ENCODE measurements at regions not wholly inside any gene's neighbourhood (a gene's known extent, or its start where the extent isn't known, plus 50 kb on each side); places are given as distances from the start of the nearest gene placed in this dataset.

GRCh38 chr1:91200675-91201074 lies 178.8 kb upstream of the ZNF644 start:
- H3K23ac ChIP-seq (ENCODE audit: low read depth, low read length, poor library complexity), result no peak overlapping the region
- H3K27ac ChIP-seq (replicated peaks; ENCODE audit: low read length), result no peak overlapping the region
- H3K4ac ChIP-seq (ENCODE audit: low read length), result no peak overlapping the region
- H3K18ac ChIP-seq (ENCODE audit: low read length), result no peak overlapping the region
- H2BK5ac ChIP-seq (ENCODE audit: low read length), result no peak overlapping the region
- H2AK5ac ChIP-seq (ENCODE audit: low read depth, low read length), result no peak overlapping the region
- H2BK120ac ChIP-seq (ENCODE audit: low read depth, low read length), result no peak overlapping the region
- no peak overlapping the region for H4K8ac ChIP-seq (ENCODE audit: low read depth, low read length)
- no peak overlapping the region for H4K91ac ChIP-seq (ENCODE audit: low read depth, low read length, poor library complexity)
- no peak for DNase-seq (ENCODE audit: low spot score)
- no peaks in the 10 kb centered on the region for H3K36me3 ChIP-seq (replicated peaks in 1 of 2; ENCODE audit: control insufficient read depth in 2 of 2, insufficient read depth in 2 of 2, low read length in 2 of 2)
- no peak overlapping the region for H2BK12ac ChIP-seq (ENCODE audit: low read length)
- H3K9me3 ChIP-seq (replicated peaks in 1 of 2; ENCODE audit: control insufficient read depth in 2 of 2, insufficient read depth in 1 of 2, low read depth in 1 of 2, low read length in 2 of 2), result peaks cover 0 to 4% of the 10 kb centered on the region in 2 donors
- H2BK15ac ChIP-seq (ENCODE audit: low read length), result no peak overlapping the region
- H2AFZ ChIP-seq (ENCODE audit: low read length), result no peak overlapping the region
- H3K79me1 ChIP-seq (ENCODE audit: low read depth, low read length), result no peaks in the 10 kb centered on the region
- no peak overlapping the region for H3K14ac ChIP-seq (ENCODE audit: low read length)
- no CpG with 5 or more reads among the region's 5 CpGs for WGBS, 2 donors (ENCODE audit: extremely low coverage in 2 of 2, insufficient read length in 2 of 2, insufficient replicate concordance in 1 of 2)
- H3K4me2 ChIP-seq (ENCODE audit: insufficient read depth, low read length, poor library complexity, severe bottlenecking), result no peak overlapping the region
- peaks cover 0 to 1% of the 10 kb centered on the region in 2 donors for H3K4me1 ChIP-seq (ENCODE audit: control insufficient read depth in 2 of 2, insufficient read depth in 1 of 2, low read depth in 1 of 2, low read length in 2 of 2)
- no peak overlapping the region for H3K9ac ChIP-seq (ENCODE audit: low read depth, low read length, poor library complexity)
- H3K27me3 ChIP-seq (ENCODE audit: control insufficient read depth in 3 of 3, insufficient read depth in 3 of 3, low read depth in 1 of 3, low read length in 3 of 3), result no peaks in the 10 kb centered on the region
- H3K4me3 ChIP-seq (ENCODE audit: low read length in 2 of 2), result no peak overlapping the region

DNA sequence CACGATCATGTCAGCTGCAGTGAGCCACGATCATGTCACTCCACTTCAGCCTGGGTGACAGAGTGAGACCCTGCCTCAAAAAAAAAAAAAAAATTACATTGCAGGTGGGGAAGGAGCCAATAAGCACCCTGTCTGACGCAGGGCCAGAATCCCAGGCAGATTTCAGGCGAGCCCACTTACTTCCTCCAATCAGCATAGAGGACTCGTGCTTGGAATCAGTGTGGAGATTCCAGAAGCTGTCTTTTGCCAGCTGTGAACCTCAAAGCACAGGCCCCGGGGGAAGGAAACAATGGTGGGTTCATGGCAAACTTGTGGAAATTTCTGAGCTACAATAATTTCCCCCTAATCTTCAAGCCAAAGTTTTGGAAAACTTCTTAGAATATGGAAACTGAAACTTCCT lies 178.2 kb upstream of the ZNF644 start:
- Histone ChIP-seq H3K9me3 (replicated peaks in 1 of 2; ENCODE audit: control insufficient read depth in 2 of 2, insufficient read depth in 1 of 2, low read depth in 1 of 2, low read length in 2 of 2) (peaks cover 0 to 4% of the 10 kb centered on the region in 2 donors), H3K9ac (ENCODE audit: low read depth, low read length, poor library complexity) (no peak overlapping the region), H3K4me2 (ENCODE audit: insufficient read depth, low read length, poor library complexity, severe bottlenecking) (no peak overlapping the region), H3K4me3 (ENCODE audit: low read length in 2 of 2) (no peak overlapping the region), H3K27me3 (ENCODE audit: control insufficient read depth in 3 of 3, insufficient read depth in 3 of 3, low read depth in 1 of 3, low read length in 3 of 3) (no peaks in the 10 kb centered on the region), H3K18ac (ENCODE audit: low read length) (no peak overlapping the region), H3K14ac (ENCODE audit: low read length) (no peak overlapping the region), H2BK12ac (ENCODE audit: low read length) (no peak overlapping the region), H3K79me1 (ENCODE audit: low read depth, low read length) (no peaks in the 10 kb centered on the region), H3K23ac (ENCODE audit: low read depth, low read length, poor library complexity) (no peak overlapping the region), H4K8ac (ENCODE audit: low read depth, low read length) (no peak overlapping the region), H2BK5ac (ENCODE audit: low read length) (no peak overlapping the region), H3K4ac (ENCODE audit: low read length) (no peak overlapping the region), H2AK5ac (ENCODE audit: low read depth, low read length) (no peak overlapping the region), H4K91ac (ENCODE audit: low read depth, low read length, poor library complexity) (no peak overlapping the region), H2BK120ac (ENCODE audit: low read depth, low read length) (no peak overlapping the region), H2BK15ac (ENCODE audit: low read length) (no peak overlapping the region), H3K4me1 (ENCODE audit: control insufficient read depth in 2 of 2, insufficient read depth in 1 of 2, low read depth in 1 of 2, low read length in 2 of 2) (peaks cover 0 to 1% of the 10 kb centered on the region in 2 donors), H2AFZ (ENCODE audit: low read length) (no peak overlapping the region), H3K27ac (replicated peaks; ENCODE audit: low read length) (no peak overlapping the region), H3K36me3 (replicated peaks in 1 of 2; ENCODE audit: control insufficient read depth in 2 of 2, insufficient read depth in 2 of 2, low read length in 2 of 2) (no peaks in the 10 kb centered on the region)
- WGBS, 2 donors (ENCODE audit: extremely low coverage in 2 of 2, insufficient read length in 2 of 2, insufficient replicate concordance in 1 of 2), result no CpG with 5 or more reads among the region's 6 CpGs
- no peak for DNase-seq (ENCODE audit: low spot score)

DNA sequence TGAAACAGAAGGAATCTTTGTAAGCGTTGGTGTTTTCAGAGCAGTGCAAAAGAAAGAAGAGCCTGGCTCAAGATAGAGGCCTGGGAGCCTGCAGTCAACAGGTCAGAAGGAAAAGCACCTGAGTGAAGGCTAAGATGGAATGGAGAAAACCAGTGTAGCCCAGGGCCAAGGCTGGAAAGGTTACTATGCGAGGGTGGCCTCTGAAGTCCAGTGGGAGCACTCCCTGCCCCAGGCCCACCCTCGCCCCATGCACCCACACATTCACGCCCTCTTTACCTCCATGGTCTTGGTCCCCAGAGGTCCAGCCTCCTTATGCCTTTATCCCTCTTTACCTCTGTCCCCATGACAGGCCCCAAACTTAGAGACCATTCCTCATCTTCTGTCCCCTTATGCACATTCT lies 169.2 kb upstream of the ZNF644 start:
- no peak for DNase-seq (ENCODE audit: low spot score)
- Histone ChIP-seq H2BK5ac (ENCODE audit: low read length) (no peak overlapping the region), H3K27me3 (ENCODE audit: control insufficient read depth in 3 of 3, insufficient read depth in 3 of 3, low read depth in 1 of 3, low read length in 3 of 3) (peaks cover 0 to 3% (median 0%) of the 10 kb centered on the region in 3 experiments), H3K4me2 (ENCODE audit: insufficient read depth, low read length, poor library complexity, severe bottlenecking) (no peak overlapping the region), H3K27ac (replicated peaks; ENCODE audit: low read length) (no peak overlapping the region), H3K4me3 (ENCODE audit: low read length in 2 of 2) (no peak overlapping the region), H3K23ac (ENCODE audit: low read depth, low read length, poor library complexity) (no peak overlapping the region), H3K18ac (ENCODE audit: low read length) (no peak overlapping the region), H2AFZ (ENCODE audit: low read length) (no peak overlapping the region), H3K9ac (ENCODE audit: low read depth, low read length, poor library complexity) (no peak overlapping the region), H3K36me3 (replicated peaks in 1 of 2; ENCODE audit: control insufficient read depth in 2 of 2, insufficient read depth in 2 of 2, low read length in 2 of 2) (no peaks in the 10 kb centered on the region), H3K14ac (ENCODE audit: low read length) (no peak overlapping the region), H3K79me1 (ENCODE audit: low read depth, low read length) (no peaks in the 10 kb centered on the region), H4K91ac (ENCODE audit: low read depth, low read length, poor library complexity) (no peak overlapping the region), H4K8ac (ENCODE audit: low read depth, low read length) (no peak overlapping the region), H2AK5ac (ENCODE audit: low read depth, low read length) (no peak overlapping the region), H2BK12ac (ENCODE audit: low read length) (no peak overlapping the region), H3K9me3 (replicated peaks in 1 of 2; ENCODE audit: control insufficient read depth in 2 of 2, insufficient read depth in 1 of 2, low read depth in 1 of 2, low read length in 2 of 2) (no peaks in the 10 kb centered on the region), H3K4ac (ENCODE audit: low read length) (no peak overlapping the region), H3K4me1 (ENCODE audit: control insufficient read depth in 2 of 2, insufficient read depth in 1 of 2, low read depth in 1 of 2, low read length in 2 of 2) (no peaks in the 10 kb centered on the region), H2BK15ac (ENCODE audit: low read length) (no peak overlapping the region), H2BK120ac (ENCODE audit: low read depth, low read length) (no peak overlapping the region)
- no CpG with 5 or more reads among the region's 4 CpGs for WGBS, 2 donors (ENCODE audit: extremely low coverage in 2 of 2, insufficient read length in 2 of 2, insufficient replicate concordance in 1 of 2)

- H3K27ac ChIP-seq (replicated peaks; ENCODE audit: low read length), result no peak overlapping the region
- H3K4me2 ChIP-seq (ENCODE audit: insufficient read depth, low read length, poor library complexity, severe bottlenecking), result no peak overlapping the region
- no peak overlapping the region for H3K14ac ChIP-seq (ENCODE audit: low read length)
- no peak overlapping the region for H4K91ac ChIP-seq (ENCODE audit: low read depth, low read length, poor library complexity)
- H3K27me3 ChIP-seq (ENCODE audit: control insufficient read depth in 3 of 3, insufficient read depth in 3 of 3, low read depth in 1 of 3, low read length in 3 of 3), result peaks cover 0 to 3% (median 0%) of the 10 kb centered on the region in 3 experiments
- H4K8ac ChIP-seq (ENCODE audit: low read depth, low read length), result no peak overlapping the region
- H3K9me3 ChIP-seq (replicated peaks in 1 of 2; ENCODE audit: control insufficient read depth in 2 of 2, insufficient read depth in 1 of 2, low read depth in 1 of 2, low read length in 2 of 2), result no peaks in the 10 kb centered on the region
- H3K9ac ChIP-seq (ENCODE audit: low read depth, low read length, poor library complexity), result no peak overlapping the region
- H3K4me3 ChIP-seq (ENCODE audit: low read length in 2 of 2), result no peak overlapping the region
- H3K79me1 ChIP-seq (ENCODE audit: low read depth, low read length), result no peaks in the 10 kb centered on the region
- H3K4ac ChIP-seq (ENCODE audit: low read length), result no peak overlapping the region
- H2AFZ ChIP-seq (ENCODE audit: low read length), result no peak overlapping the region
- H2BK5ac ChIP-seq (ENCODE audit: low read length), result no peak overlapping the region
- no CpG with 5 or more reads among the region's 4 CpGs for WGBS, 2 donors (ENCODE audit: extremely low coverage in 2 of 2, insufficient read length in 2 of 2, insufficient replicate concordance in 1 of 2)
- H2BK12ac ChIP-seq (ENCODE audit: low read length), result no peak overlapping the region
- H2AK5ac ChIP-seq (ENCODE audit: low read depth, low read length), result no peak overlapping the region
- no peak overlapping the region for H3K23ac ChIP-seq (ENCODE audit: low read depth, low read length, poor library complexity)
- no peak overlapping the region for H2BK15ac ChIP-seq (ENCODE audit: low read length)
- H3K4me1 ChIP-seq (ENCODE audit: control insufficient read depth in 2 of 2, insufficient read depth in 1 of 2, low read depth in 1 of 2, low read length in 2 of 2), result no peaks in the 10 kb centered on the region
- no peaks in the 10 kb centered on the region for H3K36me3 ChIP-seq (replicated peaks in 1 of 2; ENCODE audit: control insufficient read depth in 2 of 2, insufficient read depth in 2 of 2, low read length in 2 of 2)
- H3K18ac ChIP-seq (ENCODE audit: low read length), result no peak overlapping the region
- DNase-seq (ENCODE audit: low spot score), result no peak
- no peak overlapping the region for H2BK120ac ChIP-seq (ENCODE audit: low read depth, low read length)
These were observed 167.3 kb upstream of the ZNF644 start for GRCh38 chr1:91189096-91189495.
